ENCODE measurements at regions not wholly inside any gene's neighbourhood (a gene's known extent, or its start where the extent isn't known, plus 50 kb on each side); places are given as distances from the start of the nearest gene placed in this dataset.
"Not testable (repeated sequence)": the region's sequence is repeated elsewhere in the genome, so short reads cannot be mapped to it uniquely, and the experiment has no call there.

DNA sequence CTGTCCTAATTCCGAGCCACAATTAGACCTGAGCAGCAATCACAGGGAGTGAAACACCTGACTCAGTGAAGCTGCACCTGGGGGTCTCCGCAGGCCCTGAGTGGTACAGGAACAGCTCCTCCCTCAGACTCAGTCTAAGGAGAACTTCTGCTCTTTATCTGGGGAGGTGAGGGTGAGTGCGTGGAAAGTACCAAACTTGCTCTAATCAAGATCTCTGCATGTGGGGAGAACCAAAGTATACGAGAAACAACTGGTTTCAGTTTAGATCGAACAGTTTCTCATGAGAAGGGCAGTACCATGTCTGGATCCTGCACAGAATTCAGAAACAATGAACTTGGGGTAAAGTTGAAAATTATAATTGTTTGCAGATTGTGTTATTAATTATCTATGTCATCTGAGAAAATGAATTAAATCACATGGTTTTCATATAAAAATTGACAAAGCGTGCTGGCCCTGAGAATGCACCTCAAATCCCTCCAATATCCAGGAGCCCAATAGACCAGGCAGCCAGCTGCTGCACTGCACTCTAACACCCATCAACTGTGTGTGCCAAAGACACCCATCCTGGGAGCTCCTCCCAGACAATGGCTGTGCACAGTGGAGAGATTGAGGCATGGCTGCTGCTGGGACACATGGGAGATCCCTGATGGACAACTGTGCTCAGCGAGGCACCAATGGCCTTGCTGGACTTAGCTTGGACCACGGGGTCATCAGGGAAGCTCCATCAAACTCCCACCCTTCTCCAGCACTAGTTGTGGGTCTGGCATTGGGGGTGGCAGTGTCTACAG lies 803.8 kb downstream of the TMEM121 start:
- TF ChIP-seq, protein P1, sequence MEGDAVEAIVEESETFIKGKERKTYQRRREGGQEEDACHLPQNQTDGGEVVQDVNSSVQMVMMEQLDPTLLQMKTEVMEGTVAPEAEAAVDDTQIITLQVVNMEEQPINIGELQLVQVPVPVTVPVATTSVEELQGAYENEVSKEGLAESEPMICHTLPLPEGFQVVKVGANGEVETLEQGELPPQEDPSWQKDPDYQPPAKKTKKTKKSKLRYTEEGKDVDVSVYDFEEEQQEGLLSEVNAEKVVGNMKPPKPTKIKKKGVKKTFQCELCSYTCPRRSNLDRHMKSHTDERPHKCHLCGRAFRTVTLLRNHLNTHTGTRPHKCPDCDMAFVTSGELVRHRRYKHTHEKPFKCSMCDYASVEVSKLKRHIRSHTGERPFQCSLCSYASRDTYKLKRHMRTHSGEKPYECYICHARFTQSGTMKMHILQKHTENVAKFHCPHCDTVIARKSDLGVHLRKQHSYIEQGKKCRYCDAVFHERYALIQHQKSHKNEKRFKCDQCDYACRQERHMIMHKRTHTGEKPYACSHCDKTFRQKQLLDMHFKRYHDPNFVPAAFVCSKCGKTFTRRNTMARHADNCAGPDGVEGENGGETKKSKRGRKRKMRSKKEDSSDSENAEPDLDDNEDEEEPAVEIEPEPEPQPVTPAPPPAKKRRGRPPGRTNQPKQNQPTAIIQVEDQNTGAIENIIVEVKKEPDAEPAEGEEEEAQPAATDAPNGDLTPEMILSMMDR (IDR thresholded peaks at IDR 0.05), result not testable (repeated sequence)
- TF ChIP-seq POLR2A (IDR thresholded peaks at IDR 0.05), result not testable (repeated sequence)
